HUDEP-2 (cell line): ENCODE measurements at regions not wholly inside any gene's neighbourhood (a gene's known extent, or its start where the extent isn't known, plus 50 kb on each side); places are given as distances from the start of the nearest gene placed in this dataset.
"Not testable (repeated sequence)": the region's sequence is repeated elsewhere in the genome, so short reads cannot be mapped to it uniquely, and the experiment has no call there.

Experiments used
- DNase-seq, 76 experiments: peaks; one replicate each; lab custom pipeline; 2025; ENCODE audit not compliant: unreplicated experiment in 76 of 76; lab: John Stamatoyannopoulos, UW

GRCh38 chr2:234701841-234702240 is 205.0 kb upstream of the ARL4C start:
- DNase-seq = no peak

DNA sequence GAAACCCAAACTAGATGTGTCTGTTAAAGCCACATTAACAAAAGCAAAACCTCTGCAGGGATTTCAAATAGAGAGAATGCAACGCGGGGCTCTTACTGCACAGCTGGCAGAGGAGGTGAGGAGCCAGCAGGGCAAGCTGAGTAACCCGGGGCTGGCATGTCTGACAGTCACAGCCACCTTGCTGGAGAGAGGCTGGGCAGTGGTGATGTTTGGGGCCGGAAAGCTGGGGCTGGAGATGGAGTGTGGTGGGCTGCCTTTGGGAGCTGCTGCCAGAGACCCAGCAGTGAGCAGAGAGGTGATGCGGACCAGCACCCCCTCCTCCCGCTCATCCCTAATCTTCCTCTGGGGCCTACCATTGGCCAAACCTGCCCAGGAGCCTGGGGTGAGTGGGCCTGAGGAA is 204.5 kb upstream of the ARL4C start:
- DNase-seq = no peak

- DNase-seq = no peak
Measured at GRCh38 chr2:234699456-234699855, 202.6 kb upstream of the ARL4C start.

DNA sequence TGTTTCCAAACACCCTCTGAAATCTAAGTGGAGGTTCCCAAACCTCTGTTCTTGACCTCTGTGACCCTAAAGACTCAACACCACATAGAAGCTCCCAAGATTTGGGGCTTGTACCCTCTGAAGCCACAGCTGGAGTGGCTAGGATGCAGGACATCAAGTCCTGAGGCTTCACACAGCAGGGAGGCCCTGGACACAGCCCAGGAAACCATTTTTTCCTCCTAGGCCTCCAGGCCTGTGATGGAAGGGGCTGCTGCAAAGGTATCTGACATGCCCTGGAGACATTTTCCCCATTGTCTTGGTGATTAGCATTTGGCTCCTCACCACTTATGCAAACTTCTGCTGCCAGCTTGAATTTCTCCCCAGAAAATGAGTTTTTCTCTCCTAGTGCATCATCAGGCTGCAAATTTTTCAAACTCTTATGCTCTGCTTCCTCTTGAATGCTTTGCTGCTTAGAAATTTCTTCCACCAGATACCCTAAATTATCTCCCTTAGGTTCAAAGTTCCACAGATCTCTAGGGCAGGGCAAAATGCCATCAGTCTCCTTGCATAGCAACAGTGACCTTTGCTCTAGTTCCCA is 200.5 kb upstream of the ARL4C start:
- not testable (repeated sequence) for DNase-seq

- DNase-seq = no peak
Measured at GRCh38 chr2:234695981-234696380, 199.1 kb upstream of the ARL4C start.

DNA sequence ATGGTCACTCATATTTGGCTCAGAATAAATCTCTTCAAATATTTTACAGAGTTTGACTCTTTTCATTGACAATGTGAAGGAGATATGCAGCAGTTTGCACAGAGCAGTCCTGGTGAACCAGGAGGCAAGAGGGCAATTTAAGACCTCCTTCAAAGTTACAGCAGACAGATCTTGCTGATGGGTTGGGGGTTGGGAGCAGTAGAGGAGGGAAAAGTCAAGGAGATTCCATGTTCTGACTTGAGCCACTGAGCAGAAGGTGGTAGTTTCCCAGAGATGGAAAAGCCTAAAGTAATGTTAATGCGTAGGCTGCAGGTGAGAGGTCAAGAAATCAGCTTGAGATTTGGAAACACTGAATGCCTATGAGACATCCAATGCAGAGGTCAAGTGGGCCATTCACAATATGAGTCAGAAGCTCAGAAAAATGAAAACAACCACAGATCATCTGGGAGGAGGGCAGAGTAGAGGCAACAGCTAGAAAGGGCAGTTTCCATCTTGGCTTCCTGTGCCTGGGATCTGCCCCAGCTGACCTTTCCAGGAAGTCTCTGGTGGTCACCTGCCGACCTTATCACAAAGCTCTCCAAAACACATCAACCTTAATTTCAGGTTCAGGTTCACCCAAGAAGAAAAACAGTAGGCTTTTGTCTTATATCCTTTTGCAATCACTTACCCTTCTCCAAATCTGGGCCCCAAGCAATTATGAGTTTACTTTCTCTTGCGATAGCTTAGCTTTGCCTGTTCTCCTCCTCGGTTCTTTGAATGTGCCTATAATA is 197.5 kb upstream of the ARL4C start:
- no peak for DNase-seq

- not testable (repeated sequence) for DNase-seq
Measured at GRCh38 chr2:234693681-234694190, 196.9 kb upstream of the ARL4C start.

GRCh38 chr2:234693191-234693590 is 196.3 kb upstream of the ARL4C start:
- not testable (repeated sequence) for DNase-seq

DNA sequence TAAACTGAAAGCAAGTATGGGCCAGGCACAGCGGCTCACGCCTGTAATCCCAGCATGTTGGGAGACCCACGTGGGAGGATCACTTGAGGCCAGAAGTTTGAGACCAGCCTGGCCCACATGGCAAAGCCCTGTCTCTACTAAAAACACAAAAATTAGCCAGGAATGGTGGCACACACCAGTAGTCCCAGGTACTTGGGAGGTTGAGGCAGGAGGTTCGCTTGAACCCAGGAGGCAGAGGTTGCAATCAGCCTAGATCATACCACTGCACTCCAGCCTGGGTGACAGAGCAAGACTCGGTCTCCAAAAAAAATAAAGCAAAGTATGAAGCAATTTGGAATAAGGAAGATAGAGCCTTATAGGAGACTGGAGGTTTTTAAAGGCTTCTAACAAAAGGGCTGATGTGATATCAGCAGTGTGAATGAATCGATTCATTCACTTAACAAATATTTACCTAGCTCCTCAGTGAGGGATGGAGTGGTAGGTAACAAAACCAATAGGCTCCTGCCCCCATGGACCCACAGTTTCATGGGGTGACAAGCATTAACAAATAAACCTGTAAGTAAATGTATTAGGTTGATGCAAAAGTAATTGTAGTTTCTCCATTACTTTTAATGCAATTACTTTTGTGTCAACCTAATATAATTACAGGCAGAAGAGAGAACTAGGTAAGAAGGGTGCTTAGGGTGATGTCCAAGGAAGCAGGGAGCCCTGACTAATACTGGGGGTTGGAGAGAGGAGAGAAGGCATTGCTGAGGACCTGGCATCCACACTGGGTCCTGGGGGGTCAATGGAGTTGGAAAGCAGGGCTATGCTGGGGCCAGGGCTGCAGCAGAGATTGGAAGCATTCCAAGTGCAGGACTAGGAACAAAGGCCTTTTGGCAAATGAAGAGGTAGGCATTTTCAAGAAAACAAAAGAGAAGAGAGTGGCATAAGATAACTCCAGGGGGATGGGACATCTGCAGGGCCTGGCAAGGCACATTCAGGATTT is 195.4 kb upstream of the ARL4C start:
- no peak for DNase-seq

- DNase-seq = no peak
Measured at GRCh38 chr2:234691214-234691575, 194.3 kb upstream of the ARL4C start.

DNA sequence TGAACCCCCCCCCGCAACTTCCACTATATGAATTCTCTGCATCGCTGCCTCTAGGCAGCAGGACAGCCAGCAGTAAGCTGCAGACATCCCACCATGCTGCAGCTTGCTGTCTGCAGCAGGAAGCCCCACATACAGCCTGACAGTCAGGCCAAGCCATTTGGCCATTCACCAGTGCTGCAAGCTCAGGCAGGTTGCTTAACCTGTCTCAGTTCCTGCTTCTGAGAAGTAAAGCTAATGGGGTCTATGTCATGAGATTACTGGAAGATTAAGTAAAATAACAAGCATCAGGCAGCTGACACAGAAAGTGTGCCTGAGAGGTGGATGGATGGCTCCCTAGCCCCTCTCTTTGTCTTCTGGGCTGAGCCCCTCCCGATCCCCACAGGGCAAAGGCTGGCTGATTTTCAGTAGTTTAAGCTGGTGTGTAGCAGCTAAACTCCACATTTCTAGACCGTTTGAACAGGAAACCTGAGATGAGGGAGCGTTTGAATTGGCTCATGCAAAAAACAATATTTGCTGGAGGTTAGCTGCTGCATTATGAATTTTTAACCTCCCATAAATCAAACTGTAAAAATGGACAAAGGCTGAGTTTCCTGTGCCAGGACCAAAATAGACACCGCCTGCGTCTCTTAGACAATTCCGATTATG is 193.8 kb upstream of the ARL4C start:
- DNase-seq = no peak

GRCh38 chr2:234689911-234690379 is 193.1 kb upstream of the ARL4C start:
- no peak for DNase-seq

- DNase-seq = no peak
Measured at GRCh38 chr2:234687718-234688475, 191.0 kb upstream of the ARL4C start.

DNA sequence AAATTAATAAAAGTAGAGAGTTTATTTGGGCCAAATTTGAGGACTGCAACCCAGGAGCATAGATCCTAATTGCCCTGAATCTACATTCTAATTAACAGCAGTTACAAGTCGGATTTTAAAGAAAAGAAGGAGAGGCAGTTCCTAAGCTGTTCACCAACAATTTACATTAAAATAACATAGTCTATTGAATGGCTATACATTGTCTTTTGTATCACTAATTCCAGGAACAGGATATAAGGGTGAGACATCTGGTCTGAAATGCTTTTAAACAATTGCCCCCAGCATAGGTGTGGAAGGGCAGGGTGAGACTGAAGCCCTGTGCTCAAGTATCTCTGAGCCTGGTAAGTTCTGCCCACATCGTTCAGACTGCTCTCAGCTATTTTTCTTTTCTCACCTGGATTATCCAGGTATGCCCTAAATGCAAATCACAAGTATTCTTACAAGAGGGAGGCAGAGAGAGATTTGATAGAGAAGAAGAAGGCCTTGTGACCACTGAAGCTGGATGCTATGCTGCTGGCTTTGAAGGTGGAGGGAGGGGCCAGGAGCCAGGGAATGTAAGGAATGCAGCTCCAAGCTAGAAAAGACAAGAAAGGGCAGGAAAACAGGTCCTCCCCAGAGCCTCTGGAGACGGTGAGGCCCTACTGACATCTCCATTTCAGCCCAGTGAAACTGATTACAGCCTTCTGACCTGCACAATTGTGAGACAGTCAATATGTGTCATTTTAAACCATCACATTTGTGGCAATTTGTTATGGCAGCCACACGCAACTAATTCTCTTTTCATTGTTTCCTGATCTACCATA is 189.4 kb upstream of the ARL4C start:
- no peak for DNase-seq

- no peak for DNase-seq
Measured at GRCh38 chr2:234684466-234684865, 187.6 kb upstream of the ARL4C start.

GRCh38 chr2:234683950-234684349 is 187.1 kb upstream of the ARL4C start:
- no peak for DNase-seq

- DNase-seq = no peak
Measured at GRCh38 chr2:234682492-234683228, 185.8 kb upstream of the ARL4C start.
